ENCODE measurements at regions not wholly inside any gene's neighbourhood (a gene's known extent, or its start where the extent isn't known, plus 50 kb on each side); places are given as distances from the start of the nearest gene placed in this dataset.

DNA sequence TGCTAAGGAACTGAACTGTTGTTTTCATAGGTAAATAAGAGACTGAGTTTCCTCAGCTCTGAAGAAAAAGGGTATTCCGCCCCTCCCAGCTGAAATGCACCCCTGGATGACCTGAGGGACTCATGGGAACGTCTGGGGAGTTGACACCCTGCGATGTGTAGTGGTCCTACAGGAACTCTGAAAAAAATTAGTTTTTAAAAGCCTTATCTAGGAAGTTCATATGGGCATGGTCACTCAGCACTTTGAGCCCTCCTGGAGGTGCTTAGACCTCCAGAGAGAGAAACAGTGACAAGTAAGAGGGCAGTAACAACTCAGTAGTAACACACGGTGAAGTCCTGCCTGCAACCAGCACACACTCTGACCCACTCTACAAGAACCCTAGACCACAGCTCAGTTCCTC is 91.2 kb upstream of the CNOT2 start:
- DNase-seq (ENCODE audit: low spot score), result no peak
- ATAC-seq, result no peak

GRCh38 chr12:70154087-70154638 is 89.1 kb upstream of the CNOT2 start:
- DNase-seq (ENCODE audit: low spot score) (no peak), ATAC-seq (no peak)

DNA sequence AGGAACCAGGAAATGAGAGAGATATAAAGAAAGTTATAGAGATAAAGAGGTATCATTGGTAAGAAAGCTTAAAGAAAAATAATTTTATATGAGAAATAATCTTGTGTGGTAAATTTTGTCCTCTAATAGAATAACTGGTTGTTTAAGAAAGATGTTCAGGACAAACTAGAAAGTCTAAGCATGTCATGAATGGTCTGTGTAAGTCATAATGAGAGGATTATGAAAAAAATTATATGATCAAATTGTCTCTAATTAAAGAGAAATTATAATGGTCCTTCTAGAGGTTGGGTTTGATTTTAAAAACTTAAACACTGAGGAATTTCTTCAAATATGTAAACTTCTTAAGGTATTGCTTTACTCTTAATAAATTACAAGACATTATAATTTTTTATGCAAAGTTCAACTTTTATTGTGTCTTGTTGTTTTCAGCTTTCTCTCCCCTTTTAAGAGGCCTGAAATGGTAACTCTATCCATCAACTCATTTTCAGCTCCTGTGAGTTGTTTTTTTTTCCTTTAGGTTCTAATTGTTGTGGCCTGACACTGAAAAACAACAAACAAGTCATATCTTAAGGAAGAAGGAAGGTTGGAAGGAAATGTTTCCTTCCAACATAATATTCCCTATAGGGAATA is 88.2 kb upstream of the CNOT2 start:
- ATAC-seq (no peak), DNase-seq (ENCODE audit: low spot score) (no peak)

DNA sequence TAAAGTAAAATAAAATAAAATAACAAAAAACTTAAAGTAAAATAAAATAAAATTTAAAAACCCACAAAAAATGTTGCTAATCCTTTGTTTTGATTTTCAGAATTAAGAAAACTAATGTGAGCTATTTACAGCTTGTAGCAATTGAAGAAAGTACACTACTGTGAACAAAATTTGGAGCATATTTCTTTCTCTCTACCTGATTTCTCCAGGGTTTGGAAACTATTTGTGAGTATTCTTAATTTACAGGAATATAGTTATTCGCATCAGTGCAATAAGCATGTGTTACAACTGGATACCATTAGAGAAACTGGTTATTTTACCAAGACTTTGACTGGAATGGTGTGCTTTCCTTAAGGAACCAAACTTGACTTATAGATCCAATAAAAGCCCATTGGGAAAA is 86.1 kb upstream of the CNOT2 start:
- no peak for DNase-seq (ENCODE audit: low spot score)
- ATAC-seq, result no peak

DNA sequence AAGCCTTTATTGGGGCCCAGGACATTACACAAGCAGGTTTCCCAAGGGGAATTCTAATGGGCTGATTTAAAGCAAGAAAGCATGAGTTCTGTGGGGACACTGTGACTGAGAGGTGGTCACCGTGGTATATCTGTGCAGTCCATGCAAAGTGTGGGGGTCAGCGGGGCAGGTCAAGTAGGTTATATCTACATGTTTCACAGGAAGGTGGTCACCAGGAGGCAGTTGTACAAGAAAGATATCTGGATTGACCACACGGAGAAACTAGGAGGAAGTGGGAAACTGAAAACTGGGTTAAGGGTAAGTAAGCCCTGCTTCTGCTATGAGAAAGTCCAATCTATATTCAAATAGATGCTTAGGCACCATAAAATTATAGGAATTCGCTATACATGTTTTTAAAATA is 77.8 kb upstream of the CNOT2 start:
- no peak for ATAC-seq
- DNase-seq (ENCODE audit: low spot score), result no peak

DNA sequence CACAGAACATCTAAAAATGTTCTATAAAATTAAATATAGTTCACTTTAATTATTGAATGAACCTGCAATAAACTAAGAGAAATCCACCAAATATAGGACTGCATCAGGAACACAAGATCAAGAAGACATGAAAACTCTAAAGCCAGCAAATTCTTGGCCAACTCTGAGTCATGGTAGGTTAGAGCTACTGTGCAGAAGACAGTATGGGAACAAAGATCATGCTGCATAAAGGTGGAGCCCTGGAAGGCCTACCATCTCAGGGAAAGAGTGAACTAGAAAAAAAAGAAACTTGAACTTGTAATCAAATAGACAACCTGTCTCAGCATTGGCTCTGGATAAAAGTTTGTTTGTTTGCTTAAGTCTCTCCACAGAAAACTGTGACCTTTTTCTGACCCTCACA is 66.9 kb upstream of the CNOT2 start:
- no peak for ATAC-seq

GRCh38 chr12:70177631-70178030 is 65.6 kb upstream of the CNOT2 start:
- DNase-seq (ENCODE audit: low spot score), result no peak
- ATAC-seq, result no peak

More for the DNA sequence above, 66.9 kb upstream of the CNOT2 start:
- DNase-seq (ENCODE audit: low spot score), result no peak

DNA sequence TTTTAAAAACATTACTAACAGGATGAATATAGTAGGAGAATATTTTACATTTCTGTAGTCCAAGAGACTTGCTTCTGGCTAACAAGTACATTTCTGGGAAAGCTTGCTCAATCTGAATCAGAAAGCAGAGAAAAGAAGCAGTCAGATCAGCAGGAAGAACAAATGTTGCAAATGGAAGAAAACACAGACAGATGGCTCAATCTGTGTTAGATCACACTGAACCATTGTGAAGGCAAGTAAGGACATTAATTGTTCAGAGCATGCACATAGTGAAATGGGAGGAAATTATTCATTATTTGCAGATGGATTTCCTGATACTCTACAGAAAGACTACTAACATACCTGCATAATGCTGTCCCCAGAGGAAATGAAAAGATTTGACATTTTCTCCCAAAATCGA is 65.2 kb upstream of the CNOT2 start:
- no peak for ATAC-seq

GRCh38 chr12:70180130-70180529 is 63.1 kb upstream of the CNOT2 start:
- DNase-seq (ENCODE audit: low spot score), result no peak
- peak; percentile 75 for ATAC-seq

More for the DNA sequence above, 65.2 kb upstream of the CNOT2 start:
- no peak for DNase-seq (ENCODE audit: low spot score)

DNA sequence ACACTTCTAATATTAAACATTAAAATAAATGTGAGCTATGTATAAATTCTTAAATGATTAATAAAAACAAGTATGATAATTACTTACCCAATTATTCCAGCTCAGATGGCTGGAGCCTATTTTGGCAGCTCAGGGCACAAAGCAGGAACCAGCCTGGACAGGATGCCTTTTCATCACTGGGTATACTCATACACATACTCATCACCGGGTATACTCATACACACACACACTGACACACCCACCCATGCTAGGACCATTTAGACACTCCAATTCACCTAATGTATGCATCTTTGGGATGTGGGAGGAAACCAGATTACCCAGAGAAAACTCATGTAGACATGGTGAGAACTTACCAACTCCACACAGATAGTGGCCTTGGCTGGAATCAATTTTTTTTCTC is 57.9 kb upstream of the CNOT2 start:
- ATAC-seq (no peak), DNase-seq (ENCODE audit: low spot score) (no peak)

DNA sequence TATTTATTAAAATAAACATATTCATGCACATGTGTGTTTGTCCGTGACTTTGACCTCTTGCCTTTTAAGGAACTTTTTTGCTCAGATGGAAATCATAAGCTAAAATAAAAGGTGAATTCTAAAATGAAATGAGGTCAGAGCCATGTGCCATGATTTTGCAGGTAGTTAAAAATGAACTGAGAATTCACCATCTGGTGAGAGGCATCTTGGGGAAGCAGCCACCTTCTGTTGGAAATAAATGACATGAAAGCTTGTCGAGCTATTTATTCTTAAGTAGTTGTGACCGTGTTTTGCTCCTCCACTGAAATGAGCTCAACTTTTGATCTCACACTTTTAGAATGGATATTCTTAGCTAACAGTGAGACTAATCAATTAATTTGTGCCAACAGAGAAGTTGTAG is 56.8 kb upstream of the CNOT2 start:
- ATAC-seq, result no peak
- DNase-seq (ENCODE audit: low spot score), result no peak

DNA sequence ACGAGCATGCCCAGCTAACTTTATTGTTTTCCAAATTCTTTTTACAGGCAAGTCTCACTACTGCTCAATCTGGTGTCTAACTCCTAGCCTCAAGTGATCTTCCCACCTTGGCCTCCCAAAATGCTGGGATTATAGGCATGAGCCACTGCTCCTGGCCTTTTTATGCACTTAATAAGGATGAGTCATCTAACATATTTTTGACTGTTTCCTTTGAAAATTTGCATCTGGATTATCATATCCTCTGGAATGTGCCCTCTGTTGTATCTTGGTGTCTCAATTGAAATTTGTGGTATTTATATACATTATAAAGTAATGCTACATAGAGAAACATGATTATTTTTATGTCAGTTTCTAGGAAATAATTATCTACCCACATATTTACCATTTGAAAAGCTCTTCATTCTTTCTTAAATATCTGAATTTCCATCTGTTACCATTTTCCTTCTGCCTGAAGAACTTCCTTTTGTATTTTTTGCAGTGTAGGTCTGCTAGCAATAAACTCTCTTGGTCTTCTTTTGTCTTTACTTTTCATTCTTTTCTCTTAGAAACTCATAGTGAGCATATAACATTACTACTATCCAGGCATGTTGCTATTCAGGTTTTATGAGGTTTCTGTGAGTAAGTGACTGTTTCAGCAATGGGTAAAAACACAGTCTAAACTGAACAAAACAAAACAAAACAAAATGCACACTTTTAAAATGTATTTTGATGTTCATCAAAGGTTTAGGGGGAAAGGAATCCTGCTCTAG is 52.8 kb upstream of the CNOT2 start:
- DNase-seq (ENCODE audit: low spot score), result no peak
- ATAC-seq, result no peak

Measured in left lobe of liver (tissue), 2 donors.